NCI-H510A (cell line): ENCODE measurements at regions not wholly inside any gene's neighbourhood (a gene's known extent, or its start where the extent isn't known, plus 50 kb on each side); places are given as distances from the start of the nearest gene placed in this dataset.

Experiments
- DNase-seq: peaks from one replicate; lab custom pipeline; 2025; lab: John Stamatoyannopoulos, UW

- no peak for DNase-seq
Measured at GRCh38 chr10:124227055-124227975, 133.9 kb upstream of the CHST15 start.

GRCh38 chr10:124226271-124227054 is 133.1 kb upstream of the CHST15 start:
- no peak for DNase-seq

GRCh38 chr10:124225467-124226270 is 132.3 kb upstream of the CHST15 start:
- no peak for DNase-seq

GRCh38 chr10:124225029-124225466 is 131.7 kb upstream of the CHST15 start:
- no peak for DNase-seq

- no peak for DNase-seq
Measured at GRCh38 chr10:124224331-124225028, 131.1 kb upstream of the CHST15 start.

GRCh38 chr10:124223711-124224085 is 130.3 kb upstream of the CHST15 start:
- DNase-seq: no peak

GRCh38 chr10:124222988-124223710 is 129.8 kb upstream of the CHST15 start:
- DNase-seq: no peak

GRCh38 chr10:124222318-124222987 is 129.1 kb upstream of the CHST15 start:
- no peak for DNase-seq

GRCh38 chr10:124221356-124222317 is 128.2 kb upstream of the CHST15 start:
- DNase-seq: no peak

- no peak for DNase-seq
Measured at GRCh38 chr10:124220971-124221355, 127.6 kb upstream of the CHST15 start.

- DNase-seq: no peak
Measured at GRCh38 chr10:124220547-124220946, 127.1 kb upstream of the CHST15 start.

GRCh38 chr10:124219655-124220054 is 126.3 kb upstream of the CHST15 start:
- no peak for DNase-seq

GRCh38 chr10:124219062-124219461 is 125.7 kb upstream of the CHST15 start:
- DNase-seq: no peak

- DNase-seq: no peak
Measured at GRCh38 chr10:124217906-124218804, 124.8 kb upstream of the CHST15 start.

- no peak for DNase-seq
Measured at GRCh38 chr10:124217031-124217430, 123.6 kb upstream of the CHST15 start.

GRCh38 chr10:124214610-124215375 is 121.4 kb upstream of the CHST15 start:
- DNase-seq: no peak

GRCh38 chr10:124213899-124214510 is 120.6 kb upstream of the CHST15 start:
- DNase-seq: no peak
